ENCODE measurements at regions not wholly inside any gene's neighbourhood (a gene's known extent, or its start where the extent isn't known, plus 50 kb on each side); places are given as distances from the start of the nearest gene placed in this dataset.
"Not testable (repeated sequence)": the region's sequence is repeated elsewhere in the genome, so short reads cannot be mapped to it uniquely, and the experiment has no call there.

- H4K5ac ChIP-seq (ENCODE audit: low read length); H3K4me1 ChIP-seq (ENCODE audit: control insufficient read depth, low read depth, low read length); H3K36me3 ChIP-seq (ENCODE audit: control insufficient read depth, insufficient read depth, low read length); H3K9ac ChIP-seq (ENCODE audit: low read length); H3K23ac ChIP-seq (ENCODE audit: low read length); H3K79me1 ChIP-seq (ENCODE audit: low read length); H3K27ac ChIP-seq (ENCODE audit: low read depth, low read length); H3K27me3 ChIP-seq (ENCODE audit: insufficient read depth, low read length, poor library complexity); H3K4me2 ChIP-seq (ENCODE audit: low read length); H2BK5ac ChIP-seq (ENCODE audit: low read length); H3K4ac ChIP-seq (ENCODE audit: low read depth, low read length); H3K4me3 ChIP-seq (ENCODE audit: low read length); H2AK5ac ChIP-seq (ENCODE audit: low read length); H2BK15ac ChIP-seq (replicated peaks; ENCODE audit: low read depth); H3K18ac ChIP-seq (ENCODE audit: low read length); H4K8ac ChIP-seq (ENCODE audit: low read depth, low read length); H3K56ac ChIP-seq (ENCODE audit: low read length); H2BK120ac ChIP-seq (ENCODE audit: low read depth, low read length); DNase-seq; H3K79me2 ChIP-seq (ENCODE audit: control insufficient read depth, insufficient read depth, low read length): not testable (repeated sequence)
Observed at GRCh38 chr6:6830686-6831063, 242.2 kb downstream of the LY86 start.

GRCh38 chr6:6832439-6832838, 243.9 kb downstream of the LY86 start:
- Histone ChIP-seq H3K23ac (ENCODE audit: low read length) (no peak overlapping the region), H3K4me1 (ENCODE audit: control insufficient read depth, low read depth, low read length) (no peaks in the 10 kb centered on the region), H4K8ac (ENCODE audit: low read depth, low read length) (no peak overlapping the region), H3K56ac (ENCODE audit: low read length) (no peak overlapping the region), H3K4ac (ENCODE audit: low read depth, low read length) (no peak overlapping the region), H3K79me1 (ENCODE audit: low read length) (no peaks in the 10 kb centered on the region), H4K5ac (ENCODE audit: low read length) (no peak overlapping the region), H3K4me2 (ENCODE audit: low read length) (no peak overlapping the region), H3K9ac (ENCODE audit: low read length) (no peak overlapping the region), H3K79me2 (ENCODE audit: control insufficient read depth, insufficient read depth, low read length) (no peaks in the 10 kb centered on the region), H2BK5ac (ENCODE audit: low read length) (no peak overlapping the region), H3K18ac (ENCODE audit: low read length) (no peak overlapping the region), H2BK15ac (replicated peaks; ENCODE audit: low read depth) (no peak overlapping the region), H2AK5ac (ENCODE audit: low read length) (no peak overlapping the region), H3K4me3 (ENCODE audit: low read length) (no peak overlapping the region), H3K27ac (ENCODE audit: low read depth, low read length) (no peak overlapping the region), H3K27me3 (ENCODE audit: insufficient read depth, low read length, poor library complexity) (no peaks in the 10 kb centered on the region), H2BK120ac (ENCODE audit: low read depth, low read length) (no peak overlapping the region), H3K36me3 (ENCODE audit: control insufficient read depth, insufficient read depth, low read length) (no peaks in the 10 kb centered on the region)
- no CpG with 5 or more reads among the region's 4 CpGs for WGBS (ENCODE audit: extremely low coverage, insufficient coverage, low lambda C conversion rate)
- DNase-seq, result no peak

- H2BK15ac ChIP-seq (replicated peaks; ENCODE audit: low read depth), result no peak overlapping the region
- H3K79me1 ChIP-seq (ENCODE audit: low read length), result no peaks in the 10 kb centered on the region
- no peaks in the 10 kb centered on the region for H3K79me2 ChIP-seq (ENCODE audit: control insufficient read depth, insufficient read depth, low read length)
- H4K5ac ChIP-seq (ENCODE audit: low read length), result no peak overlapping the region
- no peak overlapping the region for H3K4me2 ChIP-seq (ENCODE audit: low read length)
- no peak overlapping the region for H3K9ac ChIP-seq (ENCODE audit: low read length)
- H3K56ac ChIP-seq (ENCODE audit: low read length), result no peak overlapping the region
- no peak overlapping the region for H3K27ac ChIP-seq (ENCODE audit: low read depth, low read length)
- no peaks in the 10 kb centered on the region for H3K4me1 ChIP-seq (ENCODE audit: control insufficient read depth, low read depth, low read length)
- 100% methylated on average over 1 of the region's 16 CpGs for WGBS (ENCODE audit: extremely low coverage, insufficient coverage, low lambda C conversion rate)
- H3K4ac ChIP-seq (ENCODE audit: low read depth, low read length), result no peak overlapping the region
- no peak for DNase-seq
- no peak overlapping the region for H3K4me3 ChIP-seq (ENCODE audit: low read length)
- H2BK120ac ChIP-seq (ENCODE audit: low read depth, low read length), result no peak overlapping the region
- H3K36me3 ChIP-seq (ENCODE audit: control insufficient read depth, insufficient read depth, low read length), result no peaks in the 10 kb centered on the region
- H3K23ac ChIP-seq (ENCODE audit: low read length), result no peak overlapping the region
- H2AK5ac ChIP-seq (ENCODE audit: low read length), result no peak overlapping the region
- H4K8ac ChIP-seq (ENCODE audit: low read depth, low read length), result no peak overlapping the region
- H2BK5ac ChIP-seq (ENCODE audit: low read length), result no peak overlapping the region
- no peak overlapping the region for H3K18ac ChIP-seq (ENCODE audit: low read length)
- no peaks in the 10 kb centered on the region for H3K27me3 ChIP-seq (ENCODE audit: insufficient read depth, low read length, poor library complexity)
Observed at GRCh38 chr6:6834356-6835222, 246.1 kb downstream of the LY86 start.

GRCh38 chr6:6835223-6835503, 246.6 kb downstream of the LY86 start:
- Histone ChIP-seq H3K27me3 (ENCODE audit: insufficient read depth, low read length, poor library complexity) (no peaks in the 10 kb centered on the region), H2BK120ac (ENCODE audit: low read depth, low read length) (no peak overlapping the region), H2AK5ac (ENCODE audit: low read length) (no peak overlapping the region), H3K4ac (ENCODE audit: low read depth, low read length) (no peak overlapping the region), H3K4me3 (ENCODE audit: low read length) (no peak overlapping the region), H3K79me2 (ENCODE audit: control insufficient read depth, insufficient read depth, low read length) (no peaks in the 10 kb centered on the region), H2BK5ac (ENCODE audit: low read length) (no peak overlapping the region), H3K56ac (ENCODE audit: low read length) (no peak overlapping the region), H3K79me1 (ENCODE audit: low read length) (no peaks in the 10 kb centered on the region), H4K5ac (ENCODE audit: low read length) (no peak overlapping the region), H3K4me2 (ENCODE audit: low read length) (no peak overlapping the region), H3K23ac (ENCODE audit: low read length) (no peak overlapping the region), H3K18ac (ENCODE audit: low read length) (no peak overlapping the region), H2BK15ac (replicated peaks; ENCODE audit: low read depth) (no peak overlapping the region), H3K27ac (ENCODE audit: low read depth, low read length) (no peak overlapping the region), H3K36me3 (ENCODE audit: control insufficient read depth, insufficient read depth, low read length) (no peaks in the 10 kb centered on the region), H3K4me1 (ENCODE audit: control insufficient read depth, low read depth, low read length) (no peaks in the 10 kb centered on the region), H3K9ac (ENCODE audit: low read length) (no peak overlapping the region), H4K8ac (ENCODE audit: low read depth, low read length) (no peak overlapping the region)
- no peak for DNase-seq
- no CpG with 5 or more reads among the region's 1 CpG for WGBS (ENCODE audit: extremely low coverage, insufficient coverage, low lambda C conversion rate)

- H2BK120ac ChIP-seq (ENCODE audit: low read depth, low read length), result no peak overlapping the region
- no peak overlapping the region for H3K18ac ChIP-seq (ENCODE audit: low read length)
- no peaks in the 10 kb centered on the region for H3K79me2 ChIP-seq (ENCODE audit: control insufficient read depth, insufficient read depth, low read length)
- no peak overlapping the region for H4K8ac ChIP-seq (ENCODE audit: low read depth, low read length)
- no peak overlapping the region for H3K56ac ChIP-seq (ENCODE audit: low read length)
- H3K79me1 ChIP-seq (ENCODE audit: low read length), result no peaks in the 10 kb centered on the region
- no peak overlapping the region for H3K4ac ChIP-seq (ENCODE audit: low read depth, low read length)
- no peak overlapping the region for H2BK15ac ChIP-seq (replicated peaks; ENCODE audit: low read depth)
- no peak overlapping the region for H3K9ac ChIP-seq (ENCODE audit: low read length)
- no peaks in the 10 kb centered on the region for H3K36me3 ChIP-seq (ENCODE audit: control insufficient read depth, insufficient read depth, low read length)
- H4K5ac ChIP-seq (ENCODE audit: low read length), result no peak overlapping the region
- H3K23ac ChIP-seq (ENCODE audit: low read length), result no peak overlapping the region
- H2BK5ac ChIP-seq (ENCODE audit: low read length), result no peak overlapping the region
- no peaks in the 10 kb centered on the region for H3K4me1 ChIP-seq (ENCODE audit: control insufficient read depth, low read depth, low read length)
- DNase-seq, result no peak
- no peak overlapping the region for H3K4me3 ChIP-seq (ENCODE audit: low read length)
- no CpG with 5 or more reads among the region's 3 CpGs for WGBS (ENCODE audit: extremely low coverage, insufficient coverage, low lambda C conversion rate)
- H3K4me2 ChIP-seq (ENCODE audit: low read length), result no peak overlapping the region
- no peak overlapping the region for H2AK5ac ChIP-seq (ENCODE audit: low read length)
- no peaks in the 10 kb centered on the region for H3K27me3 ChIP-seq (ENCODE audit: insufficient read depth, low read length, poor library complexity)
- H3K27ac ChIP-seq (ENCODE audit: low read depth, low read length), result no peak overlapping the region
Observed at GRCh38 chr6:6836609-6837406, 248.3 kb downstream of the LY86 start.

All from mesendoderm (in vitro differentiated cells).